ENCODE measurements at regions not wholly inside any gene's neighbourhood (a gene's known extent, or its start where the extent isn't known, plus 50 kb on each side); places are given as distances from the start of the nearest gene placed in this dataset.

DNA sequence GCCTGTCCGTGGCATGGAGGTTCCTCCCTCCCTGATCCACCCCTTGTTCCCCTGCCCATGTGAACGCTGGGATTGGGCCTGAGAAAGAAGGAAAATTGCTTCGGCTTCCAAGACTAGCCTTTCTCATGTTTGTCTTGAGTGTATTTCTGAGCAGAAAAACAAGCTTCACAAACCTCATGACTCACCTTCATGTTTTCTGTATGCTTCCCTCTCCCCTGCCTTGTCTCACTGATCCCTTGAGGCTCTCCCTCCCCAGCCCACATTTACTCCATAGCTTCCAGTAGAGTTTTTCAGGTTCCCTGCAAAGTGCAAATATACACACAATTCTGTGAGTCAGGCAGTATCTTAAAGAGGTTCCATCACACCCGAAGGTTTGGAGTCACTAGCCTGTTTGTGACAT lies 572.4 kb downstream of the UQCRFS1 start:
- Histone ChIP-seq H3K27me3 (no peaks in the 10 kb centered on the region), H3K4me3 (no peak overlapping the region), H3K9me3 (replicated peaks in 1 of 3) (no peaks in the 10 kb centered on the region), H3K4me1 (replicated peaks in 1 of 2) (no peaks in the 10 kb centered on the region), H3K27ac (no peak overlapping the region), H3K36me3 (replicated peaks in 1 of 2) (no peaks in the 10 kb centered on the region)
- intact Hi-C loops (cut with DNase I): no loop called here
- no peak for DNase-seq
- TF ChIP-seq POLR2A (IDR thresholded peaks at IDR 0.05): no peak
- TF ChIP-seq, protein P1, sequence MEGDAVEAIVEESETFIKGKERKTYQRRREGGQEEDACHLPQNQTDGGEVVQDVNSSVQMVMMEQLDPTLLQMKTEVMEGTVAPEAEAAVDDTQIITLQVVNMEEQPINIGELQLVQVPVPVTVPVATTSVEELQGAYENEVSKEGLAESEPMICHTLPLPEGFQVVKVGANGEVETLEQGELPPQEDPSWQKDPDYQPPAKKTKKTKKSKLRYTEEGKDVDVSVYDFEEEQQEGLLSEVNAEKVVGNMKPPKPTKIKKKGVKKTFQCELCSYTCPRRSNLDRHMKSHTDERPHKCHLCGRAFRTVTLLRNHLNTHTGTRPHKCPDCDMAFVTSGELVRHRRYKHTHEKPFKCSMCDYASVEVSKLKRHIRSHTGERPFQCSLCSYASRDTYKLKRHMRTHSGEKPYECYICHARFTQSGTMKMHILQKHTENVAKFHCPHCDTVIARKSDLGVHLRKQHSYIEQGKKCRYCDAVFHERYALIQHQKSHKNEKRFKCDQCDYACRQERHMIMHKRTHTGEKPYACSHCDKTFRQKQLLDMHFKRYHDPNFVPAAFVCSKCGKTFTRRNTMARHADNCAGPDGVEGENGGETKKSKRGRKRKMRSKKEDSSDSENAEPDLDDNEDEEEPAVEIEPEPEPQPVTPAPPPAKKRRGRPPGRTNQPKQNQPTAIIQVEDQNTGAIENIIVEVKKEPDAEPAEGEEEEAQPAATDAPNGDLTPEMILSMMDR (IDR thresholded peaks at IDR 0.05): no peak
- 57 to 81% (median 72%) methylated on average over 4 of the region's 4 CpGs for WGBS, 4 donors

DNA sequence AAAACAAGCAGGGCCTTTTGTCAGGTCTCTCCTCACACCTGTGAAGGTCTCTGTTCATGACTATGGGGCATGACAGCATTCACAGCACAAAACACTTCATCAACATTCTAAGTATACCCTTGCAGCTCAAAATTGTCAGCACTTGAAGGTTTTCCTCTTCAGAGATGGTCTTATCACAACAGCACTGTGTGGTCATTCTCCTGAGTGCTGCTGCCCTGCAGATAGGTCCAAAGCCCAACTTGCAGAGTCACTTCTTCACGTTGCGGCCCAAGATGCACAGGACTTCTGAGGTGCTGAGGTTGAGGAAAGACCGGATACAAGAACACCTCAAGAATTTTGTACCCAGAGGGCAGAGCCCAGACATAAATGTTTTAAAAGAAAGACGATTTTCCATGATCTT lies 574.5 kb downstream of the UQCRFS1 start:
- Histone ChIP-seq H3K9me3 (replicated peaks in 1 of 3) (no peaks in the 10 kb centered on the region), H3K4me3 (no peak overlapping the region), H3K27me3 (no peaks in the 10 kb centered on the region), H3K4me1 (replicated peaks in 1 of 2) (no peaks in the 10 kb centered on the region), H3K36me3 (replicated peaks in 1 of 2) (no peaks in the 10 kb centered on the region), H3K27ac (no peak overlapping the region)
- 72 to 82% (median 77%) methylated on average over 4 of the region's 4 CpGs for WGBS, 4 donors
- DNase-seq: no peak
- TF ChIP-seq POLR2A (IDR thresholded peaks at IDR 0.05): no peak
- TF ChIP-seq, protein P1 (IDR thresholded peaks at IDR 0.05): no peak
- intact Hi-C loops (cut with DNase I): loop anchor here in 1 of 2 donors (10.0 kb wide), 1 partner anchor 174 kb away; no protein-coding TSS in a partner anchor

DNA sequence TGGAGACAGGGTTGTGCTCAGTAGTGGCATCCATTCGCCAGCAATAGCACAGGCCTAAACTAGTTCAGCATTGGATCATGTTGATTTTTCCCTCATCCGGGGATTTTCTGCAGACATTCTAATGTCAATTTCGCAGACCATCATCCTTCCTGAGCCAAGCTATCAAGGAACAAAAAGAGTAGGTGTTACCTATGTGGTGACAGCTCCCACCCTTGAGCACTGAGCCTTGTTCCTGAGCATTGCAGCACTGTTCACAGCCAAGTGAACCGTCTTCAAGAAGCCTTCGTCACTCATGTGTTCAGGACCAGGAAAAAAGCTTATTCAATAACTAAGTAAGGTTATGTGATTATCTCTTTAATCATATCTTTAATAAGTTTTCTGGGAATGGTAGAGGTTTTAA lies 576.2 kb downstream of the UQCRFS1 start:
- Histone ChIP-seq H3K27me3 (no peaks in the 10 kb centered on the region), H3K4me3 (no peak overlapping the region), H3K36me3 (replicated peaks in 1 of 2) (no peaks in the 10 kb centered on the region), H3K4me1 (replicated peaks in 1 of 2) (no peaks in the 10 kb centered on the region), H3K9me3 (replicated peaks in 1 of 3) (no peaks in the 10 kb centered on the region), H3K27ac (no peak overlapping the region)
- intact Hi-C loops (cut with DNase I): loop anchor here in 1 of 2 donors (10.0 kb wide), 1 partner anchor 172 kb away; no protein-coding TSS in a partner anchor
- 68 to 84% (median 79%) methylated on average over 5 of the region's 5 CpGs for WGBS, 4 donors
- no peak for DNase-seq
- no peak for TF ChIP-seq POLR2A (IDR thresholded peaks at IDR 0.05)
- TF ChIP-seq, protein P1 (IDR thresholded peaks at IDR 0.05): no peak

DNA sequence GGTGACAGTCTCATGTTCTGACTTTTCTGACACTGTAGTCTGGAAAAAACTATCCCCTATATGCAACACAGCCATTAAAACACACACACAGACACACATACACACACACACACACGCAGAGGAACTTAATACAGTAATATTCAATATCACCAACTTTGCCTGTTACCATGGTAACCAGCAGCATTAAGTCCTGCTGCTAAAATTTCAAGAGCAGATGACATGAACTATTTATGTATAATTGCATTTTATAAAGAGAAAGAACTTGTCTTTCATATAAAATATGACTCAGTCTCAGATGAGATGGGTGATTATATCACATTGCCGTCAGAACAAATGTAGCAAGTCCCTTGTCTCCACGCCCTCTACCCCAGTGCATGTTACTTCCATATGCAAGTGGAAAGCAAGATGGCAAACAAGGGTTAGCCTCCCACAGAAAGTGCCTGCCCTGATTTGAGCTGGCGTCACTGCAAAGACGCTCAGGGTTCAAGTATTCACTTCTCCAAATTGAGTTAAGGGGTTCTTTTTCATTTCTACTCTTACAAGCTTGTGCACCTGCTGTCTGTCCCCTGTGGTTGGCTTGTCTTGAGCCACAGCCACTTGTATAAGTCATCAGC lies 576.8 kb downstream of the UQCRFS1 start:
- no peak for TF ChIP-seq POLR2A (IDR thresholded peaks at IDR 0.05)
- TF ChIP-seq, protein P1 (IDR thresholded peaks at IDR 0.05): no peak
- H3K4me1 ChIP-seq (replicated peaks in 1 of 2): no peaks in the 10 kb centered on the region
- H3K4me3 ChIP-seq: no peak overlapping the region
- no peaks in the 10 kb centered on the region for H3K27me3 ChIP-seq
- no peak overlapping the region for H3K27ac ChIP-seq
- DNase-seq: no peak
- no peaks in the 10 kb centered on the region for H3K9me3 ChIP-seq (replicated peaks in 1 of 3)
- 68 to 93% (median 73%) methylated on average over 5 of the region's 5 CpGs for WGBS, 4 donors
- intact Hi-C loops (cut with DNase I): loop anchor here in 1 of 2 donors (10.0 kb wide), 1 partner anchor 171 kb away; no protein-coding TSS in a partner anchor
- no peaks in the 10 kb centered on the region for H3K36me3 ChIP-seq (replicated peaks in 1 of 2)
